ENCODE measurements at regions not wholly inside any gene's neighbourhood (a gene's known extent, or its start where the extent isn't known, plus 50 kb on each side); places are given as distances from the start of the nearest gene placed in this dataset.

- TF ChIP-seq NR3C1 (IDR thresholded peaks at IDR 0.05) (no peak), CHD4 (IDR thresholded peaks at IDR 0.05; ENCODE audit: borderline replicate concordance) (no peak)
These were observed 511.2 kb upstream of the GRAMD2B start for GRCh38 chr5:125912028-125912427.
